ENCODE measurements at regions not wholly inside any gene's neighbourhood (a gene's known extent, or its start where the extent isn't known, plus 50 kb on each side); places are given as distances from the start of the nearest gene placed in this dataset.
"Not testable (repeated sequence)": the region's sequence is repeated elsewhere in the genome, so short reads cannot be mapped to it uniquely, and the experiment has no call there.

DNA sequence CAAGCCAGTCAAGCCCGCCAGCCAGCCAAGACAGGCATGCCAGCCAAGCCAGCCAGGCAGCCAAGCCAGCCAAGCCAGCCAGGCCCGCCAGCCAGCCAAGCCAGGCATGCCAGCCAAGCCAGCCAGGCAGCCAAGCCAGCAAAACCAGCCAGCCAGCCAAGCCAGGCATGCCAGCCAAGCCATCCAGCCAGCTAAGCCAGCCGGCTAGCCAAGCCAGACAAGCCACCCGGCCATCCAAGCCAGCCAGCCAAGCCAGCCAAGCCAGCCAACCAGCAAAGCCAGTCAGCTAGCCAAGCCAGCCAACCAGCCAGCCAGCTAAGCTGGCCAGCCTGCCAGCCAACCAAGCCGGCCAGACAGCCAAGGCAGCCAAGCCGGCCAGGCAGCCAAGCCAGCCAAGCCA lies 330.7 kb upstream of the PLGLB2 start:
- not testable (repeated sequence) for TF ChIP-seq EZH2 (optimal IDR thresholded peaks at IDR 0.05; ENCODE audit: low read depth, low read length); CTCF (IDR thresholded peaks at IDR 0.05; ENCODE audit: low read length); EZH2phosphoT487 (IDR thresholded peaks at IDR 0.05; ENCODE audit: low read length)

Data from MM.1S (cell line).